GM12878 (cell line): ENCODE measurements at regions not wholly inside any gene's neighbourhood (a gene's known extent, or its start where the extent isn't known, plus 50 kb on each side); places are given as distances from the start of the nearest gene placed in this dataset.
A peak's percentile ranks its signal among the peaks of the same experiment; 100 is the strongest.

Experiments used
- ATAC-seq: fragments of 200-7000 bp; cut with Tn5 transposase; 3 replicates; pipeline ENCODE4 v1.9.1; 2020; ENCODE audit warnings: mild to moderate bottlenecking, moderate library complexity
- BruUV-seq: library from RNA; stranded (reverse); fragments of 400-500 nt; replicated peaks from 2 replicates; lab custom pipeline; 2021; lab: Mats Ljungman, UMichigan
- CTCF ChIA-PET: fragments of 300-600 bp; sonication (Branson Sonifier 250); formaldehyde crosslinking; extraction: SDS; loops from one replicate; lab custom pipeline; 2021; ENCODE audit warnings: inconsistent platforms; lab: Yijun Ruan, JAX
- POLR2A ChIA-PET: fragments of 350-600 bp; formaldehyde crosslinking; extraction: SDS; loops from one replicate; lab custom pipeline; 2021; ENCODE audit warnings: inconsistent platforms; lab: Charles Lee
- RAD21 ChIA-PET: fragments of 300-600 bp; sonication (Branson Sonifier 250); formaldehyde crosslinking; loops from one replicate; lab custom pipeline; 2023; ENCODE audit warnings: antibody characterized with exemption; ENCODE audit not compliant: unreplicated experiment; lab: Charles Lee
- SMC1A ChIA-PET: fragments of 300-600 bp; sonication (Branson Sonifier 250); formaldehyde crosslinking; loops from one replicate; lab custom pipeline; 2023; ENCODE audit not compliant: unreplicated experiment, uncharacterized antibody; lab: Charles Lee
- DNase-seq: peaks from one replicate; pipeline ENCODE4 v3.0.0-alpha.2; 2011; ENCODE audit warnings: low read depth, low spot score
- FAIRE-seq: peaks from 3 replicates; lab custom pipeline; 2011; peaks lifted over from hg19 to GRCh38; lab: Jason Lieb, UNC
- H2AFZ ChIP-seq: 2 replicates; pipeline ENCODE4 v1.6.0; 2011; ENCODE audit warnings: low read depth, low read length, control low read depth; ENCODE audit not compliant: control insufficient read depth
- H3K27ac ChIP-seq: 2 replicates; pipeline ENCODE4 v1.5.1; 2011; ENCODE audit warnings: control low read depth; ENCODE audit not compliant: control insufficient read depth, insufficient read depth
- H3K27me3 ChIP-seq, 2 experiments: replicated peaks in 1 of 2; 2 replicates each; pipeline versions ENCODE4 v1.6.0 to v1.6.1; 2011; ENCODE audit warnings: low read length in 1 of 2; ENCODE audit not compliant: control insufficient read depth in 2 of 2, insufficient read depth in 2 of 2
- H3K36me3 ChIP-seq, 2 experiments: 2 replicates each; pipeline ENCODE4 v1.5.1; 2011; ENCODE audit warnings: low read length in 1 of 2; ENCODE audit not compliant: control insufficient read depth in 2 of 2, insufficient read depth in 2 of 2
- H3K4me1 ChIP-seq: 2 replicates; pipeline ENCODE4 v1.6.1; 2011; ENCODE audit warnings: mild to moderate bottlenecking, low read length, moderate library complexity, mixed read lengths; ENCODE audit not compliant: control insufficient read depth, insufficient read depth
- H3K4me2 ChIP-seq: 2 replicates; pipeline ENCODE4 v1.6.0; 2011; ENCODE audit warnings: control low read depth; ENCODE audit not compliant: control insufficient read depth, insufficient read depth
- H3K4me3 ChIP-seq: fragments of 200-600 bp; sonication (generic); 2 replicates; pipeline ENCODE4 v1.5.1; 2016
- H3K79me2 ChIP-seq: 2 replicates; pipeline ENCODE4 v1.6.0; 2011; ENCODE audit warnings: low read length; ENCODE audit not compliant: control insufficient read depth, insufficient read depth
- H3K9ac ChIP-seq: 2 replicates; pipeline ENCODE4 v1.8.0; 2011; ENCODE audit warnings: low read length, control low read depth, mixed read lengths; ENCODE audit not compliant: control insufficient read depth, insufficient read depth
- H3K9me3 ChIP-seq: replicated peaks from 3 replicates; pipeline ENCODE4 v1.5.1; 2011; ENCODE audit warnings: mild to moderate bottlenecking, low read length; ENCODE audit not compliant: control insufficient read depth, insufficient read depth
- H4K20me1 ChIP-seq: 2 replicates; pipeline ENCODE4 v1.6.0; 2011; ENCODE audit not compliant: control insufficient read depth, insufficient read depth
- BMI1 ChIP-seq: fragments of 450-650 bp; IDR thresholded peaks from 2 replicates; pipeline ENCODE4 v1.6.1; 2016; ENCODE audit warnings: mild to moderate bottlenecking, moderate library complexity, borderline replicate concordance
- GATAD2B ChIP-seq: fragments of 450-650 bp; conservative IDR thresholded peaks from 2 replicates; pipeline ENCODE4 v1.6.1; 2017; ENCODE audit warnings: low read depth, mild to moderate bottlenecking, moderate library complexity
- HCFC1 ChIP-seq: fragments of 150-350 bp; IDR thresholded peaks from 2 replicates; pipeline ENCODE4 v1.6.1; 2014; ENCODE audit warnings: low read length
- IRF4 ChIP-seq: IDR thresholded peaks from 2 replicates; pipeline ENCODE4 v1.6.1; 2011; ENCODE audit warnings: low read depth, low read length
- POLR2A ChIP-seq: IDR thresholded peaks from 2 replicates; pipeline ENCODE4 v1.6.1; 2011; ENCODE audit warnings: low read depth, mild to moderate bottlenecking, low read length
- RFX5 ChIP-seq: IDR thresholded peaks from 2 replicates; pipeline ENCODE4 v1.6.1; 2011; ENCODE audit warnings: low read depth, low read length, improper control_type of control experiment
- SMC3 ChIP-seq: IDR thresholded peaks from 2 replicates; pipeline ENCODE4 v1.6.1; 2011; ENCODE audit warnings: low read length, improper control_type of control experiment, borderline replicate concordance
- STAT1 ChIP-seq: fragments of 450-650 bp; conservative IDR thresholded peaks from 2 replicates; pipeline ENCODE4 v1.6.1; 2014; ENCODE audit warnings: antibody characterized with exemption, mild to moderate bottlenecking
- ZNF384 ChIP-seq: IDR thresholded peaks from 2 replicates; pipeline ENCODE4 v1.6.1; 2012; ENCODE audit warnings: low read depth, mild to moderate bottlenecking, low read length, improper control_type of control experiment, borderline replicate concordance
- WGBS: methylation state at CpG from one replicate; pipeline ENCODE4 v1.1.6; 2016; ENCODE audit warnings: low lambda C conversion rate; ENCODE audit not compliant: insufficient replicate concordance, insufficient coverage; ENCODE audit errors: missing lambda C conversion rate; 5-methylcytosine and 5-hydroxymethylcytosine counted together
- in situ Hi-C: fragments of 300-500 bp; cut with MboI; formaldehyde crosslinking; loops from 9 replicates; pipeline ENCODE4 v1.14.3; 2018; ENCODE audit warnings: mixed read lengths
- intact Hi-C: fragments of 100-400 bp; cut with micrococcal nuclease; formaldehyde crosslinking; loops from one replicate; pipeline ENCODE4 v1.14.2; 2022; ENCODE audit not compliant: unreplicated experiment
- TF ChIP-seq, protein P1 (sequence below): IDR thresholded peaks from 2 replicates; pipeline ENCODE4 v1.6.1; 2011; ENCODE audit warnings: borderline replicate concordance, low read depth, mild to moderate bottlenecking, moderate library complexity, low read length; ENCODE audit not compliant: insufficient read depth, poor library complexity, severe bottlenecking
- TF ChIP-seq, protein P2 (sequence below): fragments of 450-650 bp; IDR thresholded peaks from 2 replicates; pipeline ENCODE4 v1.6.1; 2017; ENCODE audit warnings: mild to moderate bottlenecking, moderate library complexity

DNA sequence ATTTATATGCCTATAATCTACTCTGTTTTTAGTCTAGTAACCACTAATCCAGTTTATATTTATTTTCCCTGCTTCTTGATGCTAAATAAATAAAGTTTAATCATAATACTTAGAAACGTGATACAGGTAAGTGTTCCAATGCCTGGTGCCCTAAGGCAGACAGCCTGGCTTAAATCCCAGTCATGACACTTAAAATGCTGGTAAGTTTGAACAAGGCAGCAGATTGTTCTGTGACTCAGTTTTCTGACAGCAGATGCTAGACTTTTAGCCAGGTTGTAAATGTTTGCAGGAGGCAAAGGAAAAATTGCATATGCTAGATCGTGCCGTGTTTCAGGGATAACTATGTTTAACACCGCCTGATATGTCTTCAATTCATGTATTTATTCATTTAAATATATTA lies 2661.6 kb downstream of the PCDH7 start:
- in situ Hi-C loops (no loop called here), intact Hi-C loops (no loop called here)
- H3K4me2 ChIP-seq, result no peak overlapping the region
- CTCF ChIA-PET, result interaction anchor here (1.1 kb wide), 1 partner anchor 341 kb away, joined by 4 read pairs; no protein-coding TSS in a partner anchor
- H4K20me1 ChIP-seq, result no peaks in the 10 kb centered on the region
- FAIRE-seq, result no peak
- RAD21 ChIA-PET, result no interaction called here
- no peaks in the 10 kb centered on the region; the same call in 2 of the 3 replicates for H3K9me3 ChIP-seq
- no peak overlapping the region for H3K27ac ChIP-seq
- no peaks in the 10 kb centered on the region for H3K36me3 ChIP-seq
- no peak overlapping the region for H2AFZ ChIP-seq
- SMC1A ChIA-PET, result no interaction called here
- POLR2A ChIA-PET, result no interaction called here
- H3K4me3 ChIP-seq, result no peak overlapping the region
- no peak for ATAC-seq
- no peak for DNase-seq
- BruUV-seq, result no TSS peak
- no peak overlapping the region for H3K9ac ChIP-seq
- TF ChIP-seq BMI1, result no peak
- no peak for TF ChIP-seq IRF4
- TF ChIP-seq RFX5, result no peak
- no peak for TF ChIP-seq POLR2A
- TF ChIP-seq, protein P1, sequence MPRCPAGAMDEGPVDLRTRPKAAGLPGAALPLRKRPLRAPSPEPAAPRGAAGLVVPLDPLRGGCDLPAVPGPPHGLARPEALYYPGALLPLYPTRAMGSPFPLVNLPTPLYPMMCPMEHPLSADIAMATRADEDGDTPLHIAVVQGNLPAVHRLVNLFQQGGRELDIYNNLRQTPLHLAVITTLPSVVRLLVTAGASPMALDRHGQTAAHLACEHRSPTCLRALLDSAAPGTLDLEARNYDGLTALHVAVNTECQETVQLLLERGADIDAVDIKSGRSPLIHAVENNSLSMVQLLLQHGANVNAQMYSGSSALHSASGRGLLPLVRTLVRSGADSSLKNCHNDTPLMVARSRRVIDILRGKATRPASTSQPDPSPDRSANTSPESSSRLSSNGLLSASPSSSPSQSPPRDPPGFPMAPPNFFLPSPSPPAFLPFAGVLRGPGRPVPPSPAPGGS, result no peak
- no peak for TF ChIP-seq HCFC1
- no peak for TF ChIP-seq STAT1
- WGBS, result under 1% methylated on average over 4 of the region's 4 CpGs
- H3K27me3 ChIP-seq, result no peaks in the 10 kb centered on the region
- no peaks in the 10 kb centered on the region for H3K4me1 ChIP-seq
- no peaks in the 10 kb centered on the region for H3K79me2 ChIP-seq

DNA sequence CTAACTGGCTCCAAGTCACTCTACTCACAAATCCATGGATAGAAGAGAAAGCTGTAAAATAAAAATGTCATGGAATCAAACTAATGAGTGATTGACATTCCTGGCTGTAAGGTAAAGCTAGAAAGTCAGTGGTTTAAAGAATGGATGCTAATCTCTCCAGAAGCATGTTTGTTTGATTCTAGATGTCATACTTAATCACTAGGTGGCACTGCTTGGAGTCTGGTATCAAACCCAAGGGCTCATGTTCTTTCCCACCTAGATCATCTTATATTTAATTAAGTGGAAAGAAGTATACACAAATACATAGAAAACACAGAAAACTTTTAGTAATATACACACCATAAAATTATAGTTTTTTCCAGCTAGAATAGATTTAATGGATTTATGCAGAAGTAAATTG lies 2666.6 kb downstream of the PCDH7 start:
- Histone ChIP-seq H3K9ac (no peak overlapping the region), H3K36me3 (no peaks in the 10 kb centered on the region), H2AFZ (no peak overlapping the region), H4K20me1 (no peaks in the 10 kb centered on the region), H3K4me2 (no peak overlapping the region), H3K27ac (no peak overlapping the region), H3K27me3 (no peaks in the 10 kb centered on the region), H3K79me2 (no peaks in the 10 kb centered on the region), H3K4me3 (no peak overlapping the region), H3K4me1 (no peaks in the 10 kb centered on the region), H3K9me3 (no peaks in the 10 kb centered on the region; the same call in 2 of the 3 replicates)
- in situ Hi-C loops, result no loop called here
- SMC1A ChIA-PET, result interaction anchor here (0.6 to 2.8 kb wide), 5 partner anchors 15 to 336 kb away, joined by 3 to 16 read pairs (median 3); no protein-coding TSS in a partner anchor
- peak; percentile 50; the same call in 2 of the 3 replicates for ATAC-seq
- intact Hi-C loops, result no loop called here
- RAD21 ChIA-PET, result interaction anchor here (1.6 kb wide), 1 partner anchor 336 kb away, joined by 6 read pairs; no protein-coding TSS in a partner anchor
- POLR2A ChIA-PET, result no interaction called here
- CTCF ChIA-PET, result interaction anchor here (0.7 to 4.4 kb wide), 8 partner anchors 9 to 352 kb away, joined by 3 to 33 read pairs (median 3); no protein-coding TSS in a partner anchor
- no TSS peak for BruUV-seq
- no peak for FAIRE-seq
- DNase-seq, result no peak
- TF ChIP-seq SMC3 (peak; percentile 10; the same call in 1 of the 2 replicates), GATAD2B (no peak), ZNF384 (no peak)
- TF ChIP-seq, protein P2, sequence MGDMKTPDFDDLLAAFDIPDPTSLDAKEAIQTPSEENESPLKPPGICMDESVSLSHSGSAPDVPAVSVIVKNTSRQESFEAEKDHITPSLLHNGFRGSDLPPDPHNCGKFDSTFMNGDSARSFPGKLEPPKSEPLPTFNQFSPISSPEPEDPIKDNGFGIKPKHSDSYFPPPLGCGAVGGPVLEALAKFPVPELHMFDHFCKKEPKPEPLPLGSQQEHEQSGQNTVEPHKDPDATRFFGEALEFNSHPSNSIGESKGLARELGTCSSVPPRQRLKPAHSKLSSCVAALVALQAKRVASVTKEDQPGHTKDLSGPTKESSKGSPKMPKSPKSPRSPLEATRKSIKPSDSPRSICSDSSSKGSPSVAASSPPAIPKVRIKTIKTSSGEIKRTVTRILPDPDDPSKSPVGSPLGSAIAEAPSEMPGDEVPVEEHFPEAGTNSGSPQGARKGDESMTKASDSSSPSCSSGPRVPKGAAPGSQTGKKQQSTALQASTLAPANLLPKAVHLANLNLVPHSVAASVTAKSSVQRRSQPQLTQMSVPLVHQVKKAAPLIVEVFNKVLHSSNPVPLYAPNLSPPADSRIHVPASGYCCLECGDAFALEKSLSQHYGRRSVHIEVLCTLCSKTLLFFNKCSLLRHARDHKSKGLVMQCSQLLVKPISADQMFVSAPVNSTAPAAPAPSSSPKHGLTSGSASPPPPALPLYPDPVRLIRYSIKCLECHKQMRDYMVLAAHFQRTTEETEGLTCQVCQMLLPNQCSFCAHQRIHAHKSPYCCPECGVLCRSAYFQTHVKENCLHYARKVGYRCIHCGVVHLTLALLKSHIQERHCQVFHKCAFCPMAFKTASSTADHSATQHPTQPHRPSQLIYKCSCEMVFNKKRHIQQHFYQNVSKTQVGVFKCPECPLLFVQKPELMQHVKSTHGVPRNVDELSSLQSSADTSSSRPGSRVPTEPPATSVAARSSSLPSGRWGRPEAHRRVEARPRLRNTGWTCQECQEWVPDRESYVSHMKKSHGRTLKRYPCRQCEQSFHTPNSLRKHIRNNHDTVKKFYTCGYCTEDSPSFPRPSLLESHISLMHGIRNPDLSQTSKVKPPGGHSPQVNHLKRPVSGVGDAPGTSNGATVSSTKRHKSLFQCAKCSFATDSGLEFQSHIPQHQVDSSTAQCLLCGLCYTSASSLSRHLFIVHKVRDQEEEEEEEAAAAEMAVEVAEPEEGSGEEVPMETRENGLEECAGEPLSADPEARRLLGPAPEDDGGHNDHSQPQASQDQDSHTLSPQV, result no peak
